SJCRH30 (cell line): ENCODE measurements at regions not wholly inside any gene's neighbourhood (a gene's known extent, or its start where the extent isn't known, plus 50 kb on each side); places are given as distances from the start of the nearest gene placed in this dataset.

ENCODE experiments used
- DNase-seq, 2 experiments: peaks; one replicate each; pipeline ENCODE4 v3.0.0-alpha.2; 2015 to 2020
- H3K27ac ChIP-seq: fragments of 250-450 bp; sonication (Bioruptor Pico); 2 replicates; pipeline ENCODE4 v1.5.1; 2020; ENCODE audit warnings: mild to moderate bottlenecking, moderate library complexity
- H3K27me3 ChIP-seq: fragments of 250-450 bp; sonication (Bioruptor Pico); 2 replicates; pipeline ENCODE4 v1.5.1; 2020; ENCODE audit warnings: mild to moderate bottlenecking, moderate library complexity
- H3K36me3 ChIP-seq: fragments of 250-450 bp; sonication (Bioruptor Pico); 2 replicates; pipeline ENCODE4 v1.5.1; 2020; ENCODE audit warnings: mild to moderate bottlenecking, moderate library complexity
- H3K4me1 ChIP-seq: fragments of 250-450 bp; sonication (Bioruptor Pico); 2 replicates; pipeline ENCODE4 v1.5.1; 2020; ENCODE audit warnings: mild to moderate bottlenecking, moderate library complexity
- H3K4me3 ChIP-seq: fragments of 250-450 bp; sonication (Bioruptor Pico); 2 replicates; pipeline ENCODE4 v1.5.1; 2020; ENCODE audit warnings: mild to moderate bottlenecking, moderate library complexity
- H3K9me3 ChIP-seq: fragments of 250-450 bp; sonication (Bioruptor Pico); replicated peaks from 2 replicates; pipeline ENCODE4 v1.5.1; 2020; ENCODE audit warnings: mild to moderate bottlenecking, moderate library complexity

DNA sequence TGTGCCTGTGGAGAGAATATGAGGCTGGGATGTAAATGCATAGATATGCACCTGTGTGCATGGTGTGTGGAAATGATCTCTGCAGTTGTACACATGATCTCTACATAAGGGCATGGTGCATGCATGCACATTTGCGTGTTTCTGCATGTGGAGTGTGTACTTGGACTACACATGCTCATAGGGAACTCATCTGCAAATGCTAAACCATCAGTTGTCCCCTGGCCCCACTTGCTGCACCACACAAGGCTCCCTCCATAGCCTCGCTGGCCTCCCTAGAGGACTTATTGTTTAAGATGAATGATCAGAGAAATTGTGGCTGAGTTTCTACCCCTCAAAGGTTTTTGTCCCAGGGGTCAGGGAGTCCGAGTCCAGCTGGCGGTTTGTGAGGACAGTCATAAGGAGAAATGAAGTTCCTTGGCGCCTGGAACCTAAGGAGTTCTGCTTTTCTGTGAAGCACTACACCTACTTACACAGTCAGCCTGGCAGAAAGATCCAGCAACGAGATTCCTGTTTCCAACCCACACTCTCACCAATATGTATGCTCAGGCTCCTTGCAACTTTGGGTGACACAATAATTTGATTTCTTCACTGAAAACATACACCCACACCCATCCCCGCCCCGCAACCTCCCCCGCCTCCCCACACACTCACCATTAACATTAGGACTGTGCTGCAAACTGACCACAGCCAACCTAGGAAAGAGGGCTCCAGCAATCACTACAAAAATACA, 79.9 kb upstream of the CPEB4 start:
- no peak for DNase-seq
- no peaks in the 10 kb centered on the region for H3K36me3 ChIP-seq
- H3K27me3 ChIP-seq, result no peaks in the 10 kb centered on the region
- H3K4me3 ChIP-seq, result no peak overlapping the region
- H3K9me3 ChIP-seq, result no peaks in the 10 kb centered on the region
- no peak overlapping the region for H3K27ac ChIP-seq
- no peaks in the 10 kb centered on the region for H3K4me1 ChIP-seq

DNA sequence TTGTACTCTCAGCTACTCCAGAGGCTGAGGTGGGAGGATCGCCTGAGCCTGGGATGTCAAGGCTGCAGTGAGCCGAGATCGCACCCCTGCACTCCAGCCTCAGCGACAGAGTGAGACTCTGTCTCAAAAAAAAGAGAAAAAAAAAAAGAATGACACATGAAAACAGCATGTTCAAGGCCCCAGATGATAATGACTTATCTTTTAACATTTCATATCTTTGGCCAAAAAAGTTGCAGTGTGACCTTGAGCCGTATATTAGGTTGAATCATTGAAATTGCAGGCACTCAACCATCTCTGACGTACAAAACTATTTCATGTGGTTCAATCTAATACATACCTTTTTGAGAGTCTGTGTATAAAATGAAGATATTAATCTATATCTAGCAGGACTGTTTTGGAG, 79.1 kb upstream of the CPEB4 start:
- Histone ChIP-seq H3K27me3 (no peaks in the 10 kb centered on the region), H3K27ac (no peak overlapping the region), H3K4me3 (no peak overlapping the region), H3K36me3 (no peaks in the 10 kb centered on the region), H3K9me3 (no peaks in the 10 kb centered on the region), H3K4me1 (no peaks in the 10 kb centered on the region)
- DNase-seq, result no peak

DNA sequence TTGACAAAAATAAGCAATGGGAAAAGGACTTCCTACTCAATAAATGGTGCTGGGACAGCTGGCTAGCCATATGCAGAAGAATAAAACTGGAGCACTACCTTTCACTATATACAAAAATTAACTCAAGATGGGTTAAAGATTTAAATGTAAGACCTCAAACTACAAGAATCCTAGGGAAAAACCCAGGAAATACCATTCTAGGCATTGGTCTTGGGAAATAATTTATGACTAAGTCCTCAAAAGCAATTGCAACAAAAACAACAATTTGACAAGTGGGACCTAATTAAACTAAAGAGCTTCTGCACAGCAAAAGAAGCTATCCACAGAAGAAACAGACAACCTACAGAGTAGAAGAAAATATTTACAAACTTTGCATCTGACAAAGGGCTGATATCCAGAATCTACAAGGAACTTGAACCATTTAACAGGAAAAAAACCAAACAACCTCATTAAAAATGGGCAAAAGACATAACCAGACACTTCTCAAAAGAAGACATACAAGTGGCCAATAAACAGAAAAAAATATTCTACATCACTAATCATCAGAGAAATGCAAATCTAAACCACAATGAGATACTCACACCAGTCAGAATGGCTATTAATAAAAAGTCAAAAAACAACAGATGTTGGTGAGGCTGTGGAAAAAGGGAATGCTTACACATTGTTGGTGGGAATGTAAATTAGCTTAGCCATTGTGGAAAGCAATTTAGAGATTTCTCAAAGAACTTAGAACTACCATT, 75.2 kb upstream of the CPEB4 start:
- H3K4me3 ChIP-seq, result no peak overlapping the region
- H3K27ac ChIP-seq, result no peak overlapping the region
- no peaks in the 10 kb centered on the region for H3K36me3 ChIP-seq
- H3K27me3 ChIP-seq, result no peaks in the 10 kb centered on the region
- H3K9me3 ChIP-seq, result no peaks in the 10 kb centered on the region; the same call in 1 of the 2 replicates
- no peak for DNase-seq
- no peaks in the 10 kb centered on the region for H3K4me1 ChIP-seq

DNA sequence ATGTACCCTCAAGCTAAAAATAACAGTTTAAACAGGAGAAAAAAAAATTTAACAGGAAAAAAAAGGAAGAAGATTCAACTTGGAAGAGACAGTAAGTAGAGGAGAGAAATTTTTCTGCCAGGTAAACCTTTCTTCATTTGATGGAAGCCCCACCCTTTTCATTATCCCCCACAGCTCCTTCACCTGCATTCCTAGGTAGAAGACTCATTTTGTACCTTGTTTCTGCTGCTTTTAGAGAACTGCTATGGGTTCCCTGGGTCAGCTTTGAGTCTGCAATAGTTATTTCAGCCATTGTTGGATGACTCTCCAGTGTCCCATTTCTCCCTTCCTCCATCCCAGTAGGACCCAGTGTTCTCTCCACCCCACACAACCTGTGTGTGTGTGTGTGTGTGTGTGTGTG, 74.1 kb upstream of the CPEB4 start:
- Histone ChIP-seq H3K4me3 (no peak overlapping the region), H3K27ac (no peak overlapping the region), H3K36me3 (no peaks in the 10 kb centered on the region), H3K9me3 (no peaks in the 10 kb centered on the region; the same call in 1 of the 2 replicates), H3K27me3 (no peaks in the 10 kb centered on the region), H3K4me1 (no peaks in the 10 kb centered on the region)
- no peak for DNase-seq

- H3K27ac ChIP-seq, result no peak overlapping the region
These were observed 72.6 kb upstream of the CPEB4 start for GRCh38 chr5:173815571-173815970.

GRCh38 chr5:173816728-173817127, 71.4 kb upstream of the CPEB4 start:
- Histone ChIP-seq H3K4me1 (no peaks in the 10 kb centered on the region), H3K9me3 (no peaks in the 10 kb centered on the region; the same call in 1 of the 2 replicates)

More at GRCh38 chr5:173815571-173815970, 72.6 kb upstream of the CPEB4 start:
- no peaks in the 10 kb centered on the region; the same call in 1 of the 2 replicates for H3K9me3 ChIP-seq
- H3K36me3 ChIP-seq, result no peaks in the 10 kb centered on the region
- DNase-seq, result no peak
- no peak overlapping the region for H3K4me3 ChIP-seq
- no peaks in the 10 kb centered on the region for H3K27me3 ChIP-seq
- no peaks in the 10 kb centered on the region for H3K4me1 ChIP-seq

GRCh38 chr5:173817561-173817960, 70.6 kb upstream of the CPEB4 start:
- Histone ChIP-seq H3K4me3 (no peak overlapping the region), H3K4me1 (no peaks in the 10 kb centered on the region), H3K9me3 (no peaks in the 10 kb centered on the region; the same call in 1 of the 2 replicates), H3K27me3 (no peaks in the 10 kb centered on the region), H3K27ac (no peak overlapping the region), H3K36me3 (no peaks in the 10 kb centered on the region)
- DNase-seq, result no peak

More at GRCh38 chr5:173816728-173817127, 71.4 kb upstream of the CPEB4 start:
- H3K36me3 ChIP-seq, result no peaks in the 10 kb centered on the region
- no peak overlapping the region for H3K27ac ChIP-seq
- H3K4me3 ChIP-seq, result no peak overlapping the region
- no peaks in the 10 kb centered on the region for H3K27me3 ChIP-seq
- no peak for DNase-seq

DNA sequence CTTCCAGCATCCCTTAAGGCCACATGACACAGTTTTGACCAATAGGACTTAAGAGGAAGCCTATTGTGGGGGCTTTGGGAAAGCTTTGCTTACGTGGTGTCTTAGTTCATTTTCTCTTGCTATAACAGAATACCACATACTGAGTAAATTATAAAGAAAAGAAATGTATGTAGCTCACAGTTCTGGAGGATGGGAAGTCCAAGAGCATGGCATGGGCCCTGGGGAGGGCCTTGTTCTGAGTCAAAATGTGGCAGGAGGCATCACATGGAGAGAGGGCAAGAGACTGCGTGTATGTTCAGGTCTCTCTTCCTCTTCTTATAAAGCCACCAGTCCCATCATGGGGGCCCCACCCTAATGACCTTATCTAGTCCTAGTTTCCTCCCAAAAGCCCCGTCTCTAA, 68.6 kb upstream of the CPEB4 start:
- H3K4me3 ChIP-seq, result no peak overlapping the region
- H3K27ac ChIP-seq, result no peak overlapping the region
- DNase-seq, result no peak
- H3K27me3 ChIP-seq, result no peaks in the 10 kb centered on the region
- peaks cover 8% of the 10 kb centered on the region for H3K4me1 ChIP-seq
- H3K36me3 ChIP-seq, result no peaks in the 10 kb centered on the region
- H3K9me3 ChIP-seq, result no peaks in the 10 kb centered on the region; the same call in 1 of the 2 replicates

- DNase-seq, result no peak
- H3K27ac ChIP-seq, result no peak overlapping the region
These were observed 64.9 kb upstream of the CPEB4 start for GRCh38 chr5:173823274-173823644.

DNA sequence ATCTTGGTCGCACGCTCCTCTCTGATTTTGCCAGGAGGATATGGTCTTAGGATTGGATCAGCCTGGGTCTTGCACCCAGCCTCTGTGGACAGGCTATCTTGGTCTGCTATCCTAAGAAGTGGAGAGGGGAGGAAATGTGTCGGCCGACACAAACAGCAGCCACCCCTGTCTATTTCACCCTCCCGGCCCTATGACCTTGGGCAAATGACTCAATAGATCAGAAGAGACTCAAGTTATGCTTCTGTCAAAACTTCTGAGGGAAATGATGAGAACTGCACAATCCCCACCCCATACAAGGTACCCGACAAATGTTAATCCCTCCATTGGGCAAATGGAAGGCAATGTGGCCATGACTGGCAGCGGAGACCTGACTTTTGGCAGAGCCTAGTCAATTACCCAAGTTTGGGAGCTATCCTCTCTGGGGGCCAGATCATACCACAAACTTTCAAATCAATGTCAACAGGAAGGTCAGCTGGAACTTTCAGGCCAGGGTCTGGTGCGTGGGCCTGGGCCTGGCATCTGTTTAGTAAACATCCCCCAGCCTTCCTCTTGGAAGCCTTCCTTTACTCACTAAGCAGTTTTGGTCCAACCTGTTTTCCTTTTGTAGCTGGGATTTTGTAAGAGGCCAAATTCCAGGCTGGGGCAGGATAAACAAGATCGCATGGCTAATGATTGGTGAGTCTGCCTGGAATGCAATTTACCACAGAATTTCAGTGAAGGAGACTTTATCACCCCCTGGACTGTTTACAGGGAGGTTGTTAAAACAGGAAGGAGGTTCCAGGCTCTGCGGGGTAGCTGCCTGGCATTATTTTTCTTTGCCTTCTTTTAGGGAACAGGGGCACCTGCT, 64.2 kb upstream of the CPEB4 start:
- no peak overlapping the region for H3K27ac ChIP-seq
- H3K9me3 ChIP-seq, result no peaks in the 10 kb centered on the region
- no peak overlapping the region for H3K4me3 ChIP-seq
- H3K4me1 ChIP-seq, result peaks cover 31% of the 10 kb centered on the region
- H3K27me3 ChIP-seq, result no peaks in the 10 kb centered on the region
- peak in 1 of 2 experiments; percentile 12 for DNase-seq
- H3K36me3 ChIP-seq, result no peaks in the 10 kb centered on the region

More at GRCh38 chr5:173823274-173823644, 64.9 kb upstream of the CPEB4 start:
- Histone ChIP-seq H3K36me3 (no peaks in the 10 kb centered on the region), H3K4me3 (no peak overlapping the region), H3K9me3 (no peaks in the 10 kb centered on the region), H3K27me3 (no peaks in the 10 kb centered on the region), H3K4me1 (peaks cover 31% of the 10 kb centered on the region)

DNA sequence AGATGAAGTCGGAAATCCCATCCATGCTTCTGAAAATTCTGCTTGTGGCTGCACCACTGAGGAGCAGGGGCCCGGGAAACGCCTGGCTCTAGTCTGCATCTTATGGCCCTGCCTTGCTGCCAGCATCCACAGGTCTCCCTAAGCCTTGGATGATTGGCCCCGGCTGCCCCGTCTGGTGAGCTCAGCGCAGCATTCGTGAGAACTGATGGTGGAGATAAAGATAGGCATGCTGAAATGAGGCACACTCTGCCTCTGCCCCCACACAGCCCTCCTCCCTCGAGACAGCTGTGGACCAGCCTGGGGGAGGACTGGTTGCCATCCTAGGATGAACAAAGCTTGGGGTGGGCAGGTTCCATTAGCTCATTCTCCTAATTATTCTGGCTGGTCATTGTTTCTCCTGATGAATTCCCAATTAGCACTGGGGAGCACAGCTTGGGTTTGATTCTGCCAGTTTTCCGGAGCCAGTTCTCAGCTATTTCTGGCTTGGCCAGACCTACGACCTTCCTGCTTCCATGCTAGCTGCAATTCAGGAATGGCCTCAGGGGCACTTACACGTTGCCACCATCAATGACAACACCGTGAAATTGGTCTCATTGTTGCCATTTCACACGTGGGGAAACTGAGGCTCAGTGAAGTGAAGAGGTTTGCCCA, 62.8 kb upstream of the CPEB4 start:
- Histone ChIP-seq H3K4me1 (peaks cover 31% of the 10 kb centered on the region), H3K36me3 (no peaks in the 10 kb centered on the region), H3K4me3 (no peak overlapping the region), H3K27me3 (no peaks in the 10 kb centered on the region), H3K9me3 (no peaks in the 10 kb centered on the region), H3K27ac (peak overlapping the region; percentile 19; the same call in 1 of the 2 replicates)
- DNase-seq, result peak; percentile 58 to 67

GRCh38 chr5:173826086-173826427, 62.1 kb upstream of the CPEB4 start:
- H3K27ac ChIP-seq, result peak overlapping the region; percentile 19; the same call in 1 of the 2 replicates
- DNase-seq, result no peak

GRCh38 chr5:173826428-173827350, 61.5 kb upstream of the CPEB4 start:
- Histone ChIP-seq H3K4me3 (no peak overlapping the region), H3K9me3 (no peaks in the 10 kb centered on the region), H3K36me3 (no peaks in the 10 kb centered on the region), H3K4me1 (peaks cover 31% of the 10 kb centered on the region), H3K27me3 (no peaks in the 10 kb centered on the region), H3K27ac (no peak overlapping the region)
- DNase-seq, result no peak

More at GRCh38 chr5:173826086-173826427, 62.1 kb upstream of the CPEB4 start:
- peaks cover 31% of the 10 kb centered on the region for H3K4me1 ChIP-seq
- no peaks in the 10 kb centered on the region for H3K36me3 ChIP-seq
- H3K4me3 ChIP-seq, result no peak overlapping the region
- no peaks in the 10 kb centered on the region for H3K27me3 ChIP-seq
- H3K9me3 ChIP-seq, result no peaks in the 10 kb centered on the region
